ENCODE measurements at regions not wholly inside any gene's neighbourhood (a gene's known extent, or its start where the extent isn't known, plus 50 kb on each side); places are given as distances from the start of the nearest gene placed in this dataset.

DNA sequence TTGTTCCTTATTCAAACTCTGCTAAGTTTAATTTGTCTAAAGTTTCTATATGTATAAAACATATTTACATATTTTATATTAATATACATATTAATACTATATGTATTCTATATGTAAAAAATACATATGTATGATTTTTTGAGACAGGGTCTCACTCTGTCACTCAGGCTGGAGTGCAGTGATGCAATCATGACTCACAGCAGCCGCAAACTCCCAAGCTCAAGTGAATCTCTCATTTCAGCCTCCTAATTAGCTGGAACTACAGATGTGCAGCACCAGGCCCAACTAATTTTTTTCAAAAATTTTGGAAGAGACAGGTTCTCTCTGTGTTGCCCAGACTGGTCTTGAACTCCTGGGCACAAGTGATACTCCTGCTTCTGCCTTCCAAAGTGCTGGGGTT is 684.9 kb downstream of the TRAM1L1 start:
- no peak for FAIRE-seq

GRCh38 chr4:116397714-116398113 is 687.7 kb downstream of the TRAM1L1 start:
- FAIRE-seq: no peak

GRCh38 chr4:116397291-116397690 is 688.1 kb downstream of the TRAM1L1 start:
- FAIRE-seq: no peak

GRCh38 chr4:116395408-116395807 is 690.0 kb downstream of the TRAM1L1 start:
- FAIRE-seq: peak; percentile 46

- FAIRE-seq: no peak
These were observed 694.4 kb downstream of the TRAM1L1 start for GRCh38 chr4:116391020-116391419.

- FAIRE-seq: no peak
These were observed 696.2 kb downstream of the TRAM1L1 start for GRCh38 chr4:116389139-116389538.

GRCh38 chr4:116387937-116388474 is 697.4 kb downstream of the TRAM1L1 start:
- FAIRE-seq: no peak

DNA sequence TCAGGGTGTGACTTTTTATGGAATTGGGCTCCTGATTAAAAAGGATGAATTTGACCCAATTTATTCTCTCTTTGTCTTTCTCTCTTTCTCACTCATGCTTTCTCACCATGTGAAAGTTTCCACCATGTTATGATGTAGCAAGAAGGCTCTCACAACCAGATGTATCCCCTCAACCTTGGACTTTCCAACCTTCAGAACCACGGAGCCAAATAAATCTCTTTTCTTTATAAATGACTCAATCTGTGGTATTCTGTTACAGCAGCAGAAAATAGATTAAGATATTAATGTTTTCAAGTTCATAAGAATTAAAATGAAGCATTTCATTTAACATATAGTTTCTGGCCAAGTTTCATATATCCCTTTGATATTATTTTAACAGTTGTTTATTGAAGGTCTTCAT is 698.5 kb downstream of the TRAM1L1 start:
- FAIRE-seq: no peak

GRCh38 chr4:116385583-116385982 is 699.8 kb downstream of the TRAM1L1 start:
- FAIRE-seq: no peak

DNA sequence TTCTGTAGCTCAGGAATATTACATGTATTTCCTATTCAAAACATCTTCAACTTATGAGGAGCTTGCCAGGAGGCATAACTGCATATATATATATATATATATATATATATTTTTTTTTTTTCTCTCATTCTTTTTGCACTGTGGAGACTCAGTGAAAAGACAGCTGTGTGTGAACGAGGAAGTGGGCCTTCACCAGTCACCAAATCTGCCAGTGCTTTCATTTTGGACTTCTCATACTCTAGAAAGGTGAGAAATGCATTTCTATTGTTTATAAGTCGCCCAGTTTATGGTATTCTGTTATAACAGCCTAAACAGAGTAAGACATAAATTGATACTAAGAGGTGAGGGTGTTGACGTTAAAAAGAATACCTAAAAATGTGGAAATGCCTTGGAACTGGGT is 710.6 kb downstream of the TRAM1L1 start:
- FAIRE-seq: no peak

DNA sequence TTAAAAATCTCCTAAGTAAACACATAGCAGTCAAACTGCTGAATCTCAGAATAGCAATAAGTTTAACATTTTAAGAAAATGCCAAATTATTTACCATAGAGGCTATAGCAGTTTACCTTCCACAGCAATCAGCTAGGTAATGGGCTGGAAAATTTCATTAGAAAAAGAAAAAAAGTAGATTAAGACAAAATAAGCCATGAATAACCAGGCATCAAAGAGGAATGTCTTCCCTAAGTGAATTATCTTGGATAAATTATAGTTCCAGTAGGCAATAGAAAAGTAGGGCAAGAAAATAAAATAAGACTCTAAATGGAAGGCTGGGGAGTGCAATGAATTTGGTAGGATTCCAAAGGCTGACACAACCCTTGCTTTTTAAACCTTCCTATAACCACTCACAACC is 722.8 kb downstream of the TRAM1L1 start:
- FAIRE-seq: no peak

GRCh38 chr4:116361790-116362189 is 723.6 kb downstream of the TRAM1L1 start:
- no peak for FAIRE-seq

- FAIRE-seq: no peak
These were observed 726.6 kb downstream of the TRAM1L1 start for GRCh38 chr4:116358633-116359222.

- no peak for FAIRE-seq
These were observed 727.6 kb downstream of the TRAM1L1 start for GRCh38 chr4:116357758-116358157.

DNA sequence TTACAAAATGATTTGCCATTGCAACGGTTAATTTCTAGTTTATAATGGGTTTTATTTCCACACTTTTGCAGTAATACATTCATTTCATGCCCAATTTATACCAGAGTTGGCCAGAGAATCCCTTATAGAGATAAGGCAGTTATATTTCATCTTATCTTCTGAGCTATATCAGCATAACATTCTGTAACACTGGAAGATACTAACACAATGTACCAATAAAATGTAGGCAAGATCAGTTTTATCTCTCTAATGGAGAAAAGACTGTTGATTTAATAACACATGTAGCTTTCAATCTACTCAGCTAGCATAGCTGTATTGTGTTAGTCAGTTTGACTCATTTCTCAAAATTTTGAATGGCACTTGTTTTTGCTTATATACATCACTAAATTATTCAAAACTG is 738.6 kb downstream of the TRAM1L1 start:
- FAIRE-seq: no peak

- FAIRE-seq: no peak
These were observed 741.6 kb downstream of the TRAM1L1 start for GRCh38 chr4:116343809-116344208.

DNA sequence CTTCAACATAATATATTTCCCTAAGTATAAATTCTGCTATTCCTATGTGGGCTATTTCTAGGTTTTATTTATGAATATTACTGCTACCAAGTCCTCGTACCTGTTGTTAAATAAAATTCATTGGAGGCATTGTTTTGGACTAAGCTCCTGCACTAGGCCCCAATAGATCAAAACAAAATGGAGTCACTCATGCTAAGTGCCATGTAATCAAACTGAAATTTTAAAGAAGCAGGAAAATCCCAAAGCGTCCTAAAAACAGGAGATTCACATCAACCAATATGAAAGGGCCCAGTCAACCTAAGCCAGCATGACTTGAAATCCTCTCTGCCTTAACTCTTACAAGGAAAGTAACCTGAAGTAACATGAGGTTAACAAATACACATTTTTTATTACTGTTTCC is 743.2 kb downstream of the TRAM1L1 start:
- FAIRE-seq: no peak

DNA sequence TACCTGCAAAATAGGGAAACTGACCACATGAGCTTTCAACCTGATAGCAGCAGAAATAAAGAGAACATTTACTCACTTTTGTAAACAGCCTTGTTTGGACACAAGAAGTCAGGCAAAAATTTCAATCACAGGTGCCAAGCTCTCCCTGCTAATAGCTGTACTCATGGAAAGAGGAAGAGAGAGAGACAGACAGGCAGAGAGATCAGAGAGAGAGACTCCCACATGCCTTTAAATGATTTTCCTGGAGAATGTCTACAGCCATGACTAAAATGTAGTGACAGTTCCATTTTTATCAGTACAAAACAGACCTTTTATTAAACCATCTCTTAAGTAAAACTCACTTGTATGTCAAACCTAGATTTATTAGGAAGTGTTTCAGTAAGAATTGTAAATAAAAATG is 752.9 kb downstream of the TRAM1L1 start:
- FAIRE-seq: no peak

DNA sequence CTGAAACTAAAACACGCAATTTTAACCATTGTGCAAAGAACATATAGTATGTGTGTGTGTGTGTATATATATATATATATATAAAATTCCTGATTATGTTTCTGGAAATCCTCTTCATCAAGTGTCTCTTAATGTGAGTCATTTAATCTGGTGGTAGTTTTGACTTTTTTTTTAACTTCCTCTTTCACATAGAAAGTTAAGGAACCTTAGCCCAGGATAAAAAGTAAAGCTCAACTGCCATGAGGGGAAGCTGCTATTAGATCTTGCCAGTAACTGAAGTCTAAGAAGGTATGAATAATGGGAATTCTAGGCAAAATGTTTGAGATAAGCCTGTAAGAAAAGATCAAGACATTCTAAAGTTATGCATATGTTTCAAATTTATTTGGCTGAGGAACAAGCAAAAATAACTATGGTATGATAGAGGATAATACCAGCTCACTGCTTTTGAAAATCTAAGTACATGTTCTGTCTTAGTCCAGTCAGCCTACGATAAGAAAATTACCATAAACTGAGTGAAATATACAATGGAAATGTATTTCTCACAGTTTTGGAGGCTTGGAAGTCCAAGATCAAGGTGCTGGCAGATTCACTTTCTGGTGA is 757.0 kb downstream of the TRAM1L1 start:
- no peak for FAIRE-seq

DNA sequence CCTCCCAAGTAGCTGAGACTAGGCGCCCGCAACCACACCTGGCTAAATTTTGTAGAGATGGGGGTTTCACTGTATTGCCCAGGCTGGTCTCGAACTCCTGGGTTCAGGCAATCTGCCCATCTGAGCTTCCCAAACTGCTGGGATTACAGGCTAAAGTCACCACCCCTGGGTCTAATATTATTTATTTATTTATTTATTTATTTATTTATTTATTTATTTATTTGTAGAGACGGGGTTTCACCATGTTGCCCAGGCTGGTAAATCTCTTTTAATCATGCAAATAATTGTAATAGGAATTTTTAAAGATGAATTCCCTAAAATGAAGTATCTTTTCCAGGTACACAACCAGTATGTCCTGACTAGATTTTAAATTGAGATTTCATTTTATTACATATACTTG is 761.8 kb downstream of the TRAM1L1 start:
- FAIRE-seq: no peak

- FAIRE-seq: no peak
These were observed 763.9 kb downstream of the TRAM1L1 start for GRCh38 chr4:116321471-116321870.

DNA sequence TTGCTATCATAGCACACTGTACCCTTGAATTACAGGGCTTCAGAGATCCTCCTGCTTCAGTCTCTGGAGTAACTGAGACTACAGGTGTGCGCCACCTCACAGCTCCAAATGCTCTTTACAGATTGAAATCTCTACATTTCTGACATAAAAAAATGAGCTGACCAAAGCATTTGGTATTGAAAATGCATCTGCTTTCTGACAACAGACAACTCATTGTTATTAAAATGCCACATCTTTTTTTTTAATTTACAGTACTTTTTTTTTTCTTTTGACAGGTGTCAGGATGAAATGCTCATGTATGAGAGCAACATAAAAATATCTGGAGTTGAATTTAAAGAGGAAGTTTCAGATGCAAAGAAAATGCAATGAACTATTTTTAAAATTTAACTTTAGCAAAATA is 764.5 kb downstream of the TRAM1L1 start:
- no peak for FAIRE-seq

DNA sequence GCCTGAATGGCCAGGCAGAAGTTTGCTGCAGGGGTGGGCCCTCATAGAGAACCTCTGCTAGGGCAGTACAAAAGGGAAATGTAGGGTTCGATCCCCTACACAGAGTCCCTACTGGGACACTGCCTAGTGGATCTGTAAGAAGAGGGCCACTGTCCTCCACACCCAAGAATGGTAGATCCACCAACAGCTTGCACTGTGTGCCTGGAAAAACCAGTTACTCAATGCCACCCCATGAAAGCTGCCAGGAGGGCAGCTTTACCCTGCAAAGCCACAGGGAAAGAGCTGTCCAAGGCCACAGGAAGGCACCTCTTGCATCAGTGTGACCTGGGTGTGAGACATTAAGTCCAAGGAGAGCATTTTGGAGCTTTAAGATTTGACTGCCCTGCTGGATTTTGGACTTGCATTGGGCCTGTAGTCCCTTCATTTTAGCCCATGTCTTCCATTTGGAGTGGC is 781.6 kb downstream of the TRAM1L1 start:
- no peak for FAIRE-seq

GRCh38 chr4:116302990-116303735 is 782.2 kb downstream of the TRAM1L1 start:
- no peak for FAIRE-seq
